NCI-H226 (cell line): ENCODE measurements at regions not wholly inside any gene's neighbourhood (a gene's known extent, or its start where the extent isn't known, plus 50 kb on each side); places are given as distances from the start of the nearest gene placed in this dataset.

Source experiments
- DNase-seq: peaks from one replicate; pipeline ENCODE4 v3.0.0-alpha.2; 2015

- DNase-seq = no peak
Observed at GRCh38 chr12:81022531-81022930, 55.3 kb upstream of the ACSS3 start.

DNA sequence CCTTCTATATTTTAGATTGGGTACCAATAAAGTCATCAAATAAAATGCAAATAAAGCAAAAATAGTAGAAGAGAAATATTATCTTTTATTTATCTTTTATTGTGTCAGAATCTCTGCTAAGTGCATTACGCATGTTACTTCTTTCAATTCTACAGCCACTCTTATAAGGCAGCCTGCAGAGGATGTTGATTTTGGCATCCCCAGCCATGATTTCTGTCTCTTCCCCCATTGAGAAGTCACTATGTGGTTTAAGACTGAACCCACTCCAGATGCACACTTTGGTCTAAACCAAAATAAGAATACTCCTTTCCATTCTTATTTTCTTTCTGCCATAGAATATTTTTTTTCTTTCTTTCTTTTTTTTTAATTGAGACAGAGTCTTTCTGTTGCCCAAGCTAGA lies 56.0 kb upstream of the ACSS3 start:
- DNase-seq = no peak

GRCh38 chr12:81021131-81021748 lies 56.6 kb upstream of the ACSS3 start:
- DNase-seq = no peak

DNA sequence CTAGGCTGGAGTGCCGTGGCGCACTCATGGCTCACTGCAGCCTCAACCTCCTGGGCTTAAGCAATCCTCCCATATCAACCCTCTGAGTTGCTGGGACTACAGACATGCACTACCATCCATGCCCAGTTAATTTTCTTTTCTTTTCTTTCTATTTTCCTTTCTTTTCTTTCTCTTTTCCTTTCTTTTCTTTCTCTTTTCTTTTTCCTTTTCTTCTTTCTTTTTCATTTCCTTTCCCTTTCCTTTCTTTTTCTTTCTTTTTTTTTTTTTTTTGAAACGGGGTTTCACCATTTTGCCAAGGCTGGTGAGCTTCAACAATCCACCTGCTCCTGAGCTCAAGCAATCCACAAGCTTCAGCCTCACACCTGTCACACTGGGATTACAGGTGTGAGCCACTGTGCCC lies 60.1 kb upstream of the ACSS3 start:
- DNase-seq = no peak

GRCh38 chr12:81015510-81015909 lies 62.4 kb upstream of the ACSS3 start:
- no peak for DNase-seq

DNA sequence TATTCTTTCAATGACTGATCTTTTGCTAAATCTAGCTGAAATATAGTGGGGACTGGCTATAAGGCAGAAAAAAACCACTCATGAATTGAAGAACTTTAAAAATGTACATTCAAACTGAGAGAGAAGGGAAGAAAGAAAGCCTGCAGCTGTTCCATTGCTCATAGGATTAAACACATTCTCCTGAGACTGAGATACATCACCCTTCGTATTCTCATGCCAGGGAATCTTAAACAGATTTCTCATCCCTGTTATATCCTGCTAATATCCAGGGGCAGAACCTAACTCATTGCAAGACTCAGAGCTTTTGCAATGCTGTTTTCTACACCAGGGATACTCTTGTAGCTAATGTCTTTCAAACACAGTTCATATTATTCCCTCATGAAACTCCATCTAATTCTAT lies 67.2 kb upstream of the ACSS3 start:
- DNase-seq = no peak

DNA sequence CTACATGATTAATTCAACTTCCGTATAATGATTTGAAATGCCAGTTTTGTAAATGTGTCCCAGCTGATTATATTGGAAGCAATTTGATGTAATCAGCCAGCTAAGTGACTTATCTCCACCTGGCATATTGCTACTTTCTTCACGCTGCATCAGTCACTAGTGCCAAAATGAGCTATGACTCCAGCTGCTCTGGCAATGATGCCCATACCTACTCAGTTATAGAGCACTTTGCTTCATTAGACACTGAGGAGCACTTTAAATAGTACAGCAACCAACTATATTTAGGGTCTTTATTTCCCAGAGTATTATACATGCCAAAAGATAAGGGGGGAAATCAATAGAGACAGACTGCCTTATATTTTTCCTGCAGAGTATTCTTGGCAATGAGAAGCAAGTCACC lies 67.9 kb upstream of the LIN7A start:
- no peak for DNase-seq

GRCh38 chr12:81000831-81001230 lies 63.1 kb upstream of the LIN7A start:
- DNase-seq = no peak

DNA sequence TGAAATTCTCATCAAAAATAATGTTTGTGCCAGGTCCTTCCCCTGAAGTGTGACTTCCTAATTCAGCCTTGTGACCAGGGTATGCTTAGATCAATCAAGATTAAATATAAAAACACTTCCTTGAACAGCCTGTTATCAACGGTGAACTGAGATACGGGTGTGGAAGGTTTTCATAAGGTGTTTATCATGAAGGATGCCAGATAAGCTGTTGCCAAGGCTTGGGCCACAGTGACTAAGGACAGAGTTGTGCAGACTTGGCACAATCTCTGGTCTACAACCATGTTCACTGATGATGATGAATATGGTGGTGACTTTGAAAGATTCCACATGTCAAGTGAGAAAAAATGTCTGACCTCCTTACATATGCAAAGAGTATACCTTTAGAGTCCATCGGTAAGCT lies 51.3 kb upstream of the LIN7A start:
- DNase-seq = peak; percentile 56
